Superior temporal gyrus (tissue), 1 donor: ENCODE measurements at regions not wholly inside any gene's neighbourhood (a gene's known extent, or its start where the extent isn't known, plus 50 kb on each side); places are given as distances from the start of the nearest gene placed in this dataset.
A peak's percentile ranks its signal among the peaks of the same experiment; 100 is the strongest.

Source experiments
- DNase-seq: peaks from one replicate; pipeline ENCODE4 v3.0.0-alpha.2; 2016; ENCODE audit errors: extremely low spot score

DNA sequence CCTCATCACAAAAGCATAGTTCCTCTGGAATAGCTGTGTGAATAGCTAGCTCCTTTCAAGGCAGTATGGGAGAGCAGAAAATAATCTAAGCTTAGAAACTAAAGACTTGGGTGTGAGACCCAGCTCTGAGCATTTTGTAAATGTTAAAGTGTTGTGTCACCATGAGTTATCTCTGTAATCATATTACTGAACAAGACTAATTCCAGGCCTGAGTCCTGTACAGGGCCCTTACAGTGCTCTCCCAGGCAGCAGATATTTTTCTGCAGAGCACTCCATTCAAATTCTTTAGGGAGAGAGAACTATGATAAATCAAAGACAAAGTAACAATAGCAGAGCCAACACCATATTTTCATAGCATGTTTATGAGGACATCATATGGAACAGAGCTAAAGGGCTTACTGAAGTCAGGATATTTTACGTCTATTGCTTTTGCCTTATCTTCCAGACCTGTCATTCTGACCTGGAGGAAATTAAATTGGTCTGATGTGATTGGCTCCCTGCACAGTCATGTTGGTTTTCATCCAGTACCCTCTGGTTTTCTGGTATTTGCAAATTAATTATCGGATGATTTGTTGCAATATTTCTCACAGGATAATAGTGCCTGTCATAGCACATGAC, 172.6 kb upstream of the PPP2R3A start:
- no peak for DNase-seq

DNA sequence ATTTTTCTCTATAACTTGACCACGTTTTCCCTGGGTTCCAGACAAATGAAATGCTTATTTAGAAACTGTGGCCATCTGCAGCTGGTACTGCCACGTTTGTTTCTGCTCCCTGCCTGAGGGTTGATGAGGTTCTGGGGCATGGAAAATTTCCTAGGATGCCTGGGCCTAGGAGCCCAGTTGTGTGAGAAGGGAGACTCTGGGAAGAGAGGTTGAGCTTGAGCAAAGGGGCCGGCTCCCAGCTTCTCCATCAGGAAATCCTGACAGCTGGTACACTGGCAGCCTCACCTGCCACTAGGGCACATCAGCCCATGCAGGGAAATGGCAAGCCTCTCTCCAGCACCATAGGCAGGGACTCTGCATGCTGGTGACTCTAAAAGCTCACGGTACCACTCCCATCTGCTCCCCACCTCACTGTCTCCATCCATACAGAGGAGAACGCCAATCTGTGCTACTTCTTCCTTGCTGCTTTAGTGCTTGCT, 165.4 kb upstream of the PPP2R3A start:
- DNase-seq, result no peak

DNA sequence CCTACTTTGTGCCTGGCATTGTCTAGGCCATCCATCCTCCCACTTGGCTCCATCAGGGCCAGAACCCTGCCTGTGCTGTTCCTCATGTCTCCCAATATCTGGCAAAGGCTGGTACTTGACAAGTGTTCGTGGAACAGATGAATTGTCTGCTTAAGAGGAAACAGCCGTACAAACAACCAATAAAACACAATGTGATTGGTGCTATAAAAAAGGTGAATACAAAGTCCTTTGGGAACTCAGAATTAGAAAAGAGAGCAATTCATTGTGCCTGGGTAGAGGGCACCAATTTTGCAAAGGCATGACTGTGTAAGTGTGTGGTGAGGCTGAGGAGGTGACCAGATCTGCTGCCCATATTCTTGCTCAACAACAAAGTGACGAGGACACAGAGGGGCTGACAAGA, 164.5 kb upstream of the PPP2R3A start:
- no peak for DNase-seq

DNA sequence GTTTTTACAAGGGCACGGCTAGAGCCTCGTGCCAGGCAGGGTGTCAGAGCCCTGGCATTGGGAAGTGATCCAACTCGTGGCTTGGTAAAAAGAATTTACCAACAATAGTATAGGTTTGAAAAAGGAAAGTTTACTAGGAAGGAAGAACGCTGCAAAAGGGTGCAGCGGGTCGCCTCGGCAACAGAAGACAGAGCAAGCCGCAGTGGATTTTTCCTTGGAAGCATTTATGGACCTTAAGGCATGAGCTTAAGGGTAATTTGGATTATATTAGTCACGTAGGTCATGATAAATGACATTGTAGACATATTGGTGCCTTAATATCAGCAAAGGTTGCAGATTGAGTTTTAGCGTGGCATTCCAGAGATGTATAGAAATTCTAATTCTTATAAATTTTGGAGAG, 163.4 kb upstream of the PPP2R3A start:
- DNase-seq, result no peak

DNA sequence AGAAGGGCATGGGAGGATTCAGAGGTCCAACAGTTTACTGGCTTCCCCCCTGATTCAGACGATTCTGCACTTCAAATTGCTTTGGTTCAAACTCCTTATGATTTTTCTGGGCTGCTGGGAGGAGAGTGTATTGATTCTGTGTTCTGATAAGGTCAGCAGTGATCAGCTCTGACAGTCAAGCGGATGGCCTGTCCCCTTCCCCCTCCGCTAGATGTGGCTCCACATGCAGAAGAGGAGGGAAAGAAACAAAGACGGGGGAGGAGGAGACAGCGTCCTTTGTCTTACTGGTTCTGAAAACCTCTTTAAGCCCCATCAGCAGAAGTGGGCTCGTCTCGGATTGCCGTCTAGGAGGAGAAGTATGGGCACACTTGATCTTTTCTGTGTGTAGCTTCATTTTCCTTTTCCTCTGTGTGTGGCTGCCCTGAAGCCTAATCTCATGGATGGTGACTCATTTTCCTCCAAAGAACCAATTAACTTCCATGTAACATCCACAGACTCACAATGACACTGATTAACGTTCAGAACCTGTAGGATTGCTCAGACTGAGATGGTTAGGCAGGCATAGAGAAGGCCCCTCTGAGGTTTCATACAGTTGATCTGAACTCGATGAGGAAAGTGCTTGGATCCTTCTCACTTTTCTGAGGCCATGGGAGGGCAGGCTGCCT, 162.4 kb upstream of the PPP2R3A start:
- no peak for DNase-seq

DNA sequence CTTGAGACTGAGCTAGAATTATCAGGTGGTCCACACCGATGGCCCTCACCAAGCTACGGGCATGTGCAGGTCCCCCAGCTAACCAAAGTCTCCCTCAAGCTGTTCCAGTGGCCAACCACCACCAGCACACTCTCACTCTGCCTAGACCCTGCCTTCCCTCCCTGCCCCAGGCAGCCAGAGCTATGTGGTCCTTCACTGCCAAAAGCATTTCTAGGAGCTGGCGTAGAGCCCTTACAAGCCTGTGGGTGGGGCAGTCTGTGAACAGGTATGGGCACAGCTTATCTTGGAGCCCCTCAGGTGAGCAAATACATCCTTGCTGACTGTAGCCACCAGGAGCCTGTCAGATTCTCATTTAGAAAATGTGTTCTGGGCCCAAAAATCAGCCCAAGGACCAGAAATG, 159.8 kb upstream of the PPP2R3A start:
- no peak for DNase-seq

DNA sequence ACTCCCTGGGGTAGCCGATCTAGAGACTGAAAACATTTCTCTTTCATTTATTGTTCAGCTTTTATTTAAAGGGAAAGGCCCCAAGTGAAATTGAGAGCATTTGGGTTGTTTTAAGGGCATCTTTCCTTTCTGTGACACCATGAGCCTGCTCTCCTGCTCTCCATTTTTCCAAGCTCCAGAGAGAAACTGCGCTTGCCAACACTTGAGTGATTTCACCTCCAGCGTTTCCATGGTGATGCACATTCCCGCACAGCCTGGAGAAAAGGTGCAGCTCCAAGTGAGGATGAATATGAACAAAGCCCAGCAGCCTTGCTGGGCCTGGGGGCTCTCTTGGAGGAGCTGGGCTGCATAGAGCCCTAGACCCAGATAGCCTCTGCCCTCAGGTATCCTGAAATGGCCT, 159.2 kb upstream of the PPP2R3A start:
- DNase-seq, result peak; percentile 70

DNA sequence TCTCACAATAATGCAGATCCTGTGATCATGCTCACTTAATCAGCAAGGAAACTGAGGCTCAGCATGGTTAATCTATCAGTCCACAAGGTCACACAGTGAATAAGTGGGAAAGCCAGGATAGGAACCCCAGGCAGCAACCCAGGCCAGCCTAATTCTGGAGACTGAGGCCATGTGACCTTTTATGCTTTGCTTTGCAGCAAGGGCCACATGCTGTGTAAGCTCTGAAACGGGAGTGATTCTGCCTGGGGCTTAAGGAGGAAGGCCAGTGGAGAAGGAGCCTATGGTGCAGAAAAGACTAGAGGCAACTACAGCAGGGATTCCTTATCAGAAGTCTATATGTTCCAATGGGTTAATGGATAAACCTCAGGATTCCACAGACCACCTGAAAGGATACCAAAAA, 157.6 kb upstream of the PPP2R3A start:
- no peak for DNase-seq

DNA sequence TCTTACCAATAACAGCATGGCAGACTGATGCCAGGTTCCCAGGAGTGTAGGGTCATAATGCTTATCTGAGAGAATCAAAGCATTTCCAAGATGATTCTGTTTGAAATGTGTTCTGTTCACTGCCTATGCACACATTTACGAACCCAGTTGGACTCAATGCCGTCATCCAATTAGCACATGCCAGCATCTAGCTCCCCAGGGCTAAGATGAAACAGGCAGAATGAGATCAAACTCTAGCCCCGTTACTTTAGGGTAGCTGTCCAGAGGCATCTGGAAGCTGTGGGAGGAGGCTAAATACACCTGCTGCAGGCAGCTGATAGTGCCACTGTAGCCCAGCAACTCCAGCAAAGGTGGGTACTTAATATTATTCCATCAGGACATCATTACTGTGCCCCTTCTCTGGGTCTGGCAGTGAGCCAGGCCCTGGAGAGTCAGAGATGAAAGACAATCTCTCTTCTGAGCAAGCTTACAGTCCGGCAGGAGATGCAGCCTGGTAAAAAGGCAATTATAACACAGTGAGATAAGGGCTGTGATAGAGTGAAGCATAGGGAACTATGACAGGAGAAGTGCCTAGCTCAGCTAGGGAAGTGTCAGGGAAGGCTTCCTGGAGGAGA, 156.4 kb upstream of the PPP2R3A start:
- no peak for DNase-seq

DNA sequence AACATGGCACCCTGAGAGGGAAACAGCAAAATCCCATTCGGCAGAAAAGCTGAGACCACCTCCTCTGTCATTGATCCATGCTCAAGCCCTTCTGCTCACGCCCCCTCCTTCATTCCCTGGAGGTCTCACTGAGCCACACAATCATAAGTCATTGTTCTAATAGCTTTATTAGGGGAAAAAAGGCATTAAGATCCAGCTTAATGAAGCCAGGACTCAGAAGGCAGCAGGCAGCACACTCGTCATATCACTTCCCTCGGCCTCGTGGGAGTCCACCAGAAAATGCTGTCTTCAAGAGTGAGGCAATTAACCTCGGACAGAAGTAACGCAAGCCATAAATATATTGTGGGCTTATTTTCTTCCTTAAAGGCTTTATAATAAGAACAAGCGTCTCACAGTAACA, 153.9 kb upstream of the PPP2R3A start:
- DNase-seq, result no peak

DNA sequence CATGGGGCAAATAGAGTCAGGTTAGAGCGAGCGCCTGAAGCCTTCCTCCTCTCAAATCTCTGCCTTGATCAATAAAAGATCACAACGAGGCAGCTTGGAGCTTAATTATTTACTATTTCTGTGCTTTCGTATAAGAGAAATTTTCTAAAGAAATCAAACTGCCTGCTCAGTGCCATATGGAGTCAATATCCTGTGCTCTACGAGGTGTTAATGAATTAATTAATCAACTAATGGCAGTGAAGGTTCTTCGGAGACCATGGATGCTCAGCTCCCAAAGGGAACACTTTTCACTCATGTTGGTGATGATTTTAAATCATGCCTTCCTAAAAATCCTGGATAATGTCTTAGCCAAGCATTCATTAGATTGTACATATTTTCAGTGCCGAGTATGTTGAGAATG, 153.5 kb upstream of the PPP2R3A start:
- no peak for DNase-seq

DNA sequence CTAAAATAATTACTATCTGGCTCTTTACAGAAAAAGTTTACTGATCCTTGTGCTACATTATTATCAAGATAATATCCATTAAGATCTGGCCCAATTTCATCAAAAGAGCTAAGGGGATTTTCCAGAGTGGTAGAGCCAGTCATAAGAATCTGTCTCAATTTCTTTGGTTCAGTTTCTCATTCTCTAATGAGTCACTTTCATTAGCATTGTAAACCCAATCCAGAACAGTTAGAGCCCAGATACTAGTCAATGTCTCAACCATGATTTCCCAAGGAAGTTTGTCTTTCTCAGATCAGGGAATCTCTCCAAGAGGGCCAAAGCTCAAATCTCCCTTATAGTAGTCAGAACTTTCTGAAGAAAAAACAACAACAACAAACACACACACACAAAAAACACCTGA, 131.1 kb upstream of the PPP2R3A start:
- DNase-seq, result no peak

DNA sequence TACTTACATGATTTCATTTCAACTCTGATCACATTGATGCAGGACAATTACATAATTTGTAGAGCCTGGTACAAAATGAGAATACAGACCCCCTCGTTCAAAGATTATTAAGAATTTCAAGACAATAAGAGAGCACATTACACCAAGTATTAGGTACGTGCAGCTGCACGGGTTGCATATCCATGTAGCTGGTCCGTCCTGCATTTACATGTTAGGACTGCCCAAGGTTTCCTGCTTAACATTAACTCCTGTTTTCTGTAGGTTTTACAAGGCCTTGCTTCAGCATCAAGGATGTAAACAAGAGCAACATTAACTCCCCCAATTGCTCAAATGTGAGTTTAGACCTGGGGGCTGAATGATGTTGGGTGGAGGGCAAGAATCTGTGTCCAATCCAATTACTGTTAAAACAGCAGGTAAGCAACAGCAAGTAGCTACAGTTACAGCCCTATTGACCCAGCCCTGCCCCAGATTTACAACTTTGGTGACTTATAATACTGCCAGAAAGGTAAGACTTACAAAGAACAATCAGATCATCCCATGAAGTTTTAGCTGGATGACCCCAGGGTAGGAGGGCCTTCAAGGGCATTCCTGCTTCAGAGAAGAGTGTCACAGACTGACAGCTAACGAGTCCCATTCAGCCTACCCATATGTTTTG, 127.4 kb upstream of the PPP2R3A start:
- DNase-seq, result no peak

DNA sequence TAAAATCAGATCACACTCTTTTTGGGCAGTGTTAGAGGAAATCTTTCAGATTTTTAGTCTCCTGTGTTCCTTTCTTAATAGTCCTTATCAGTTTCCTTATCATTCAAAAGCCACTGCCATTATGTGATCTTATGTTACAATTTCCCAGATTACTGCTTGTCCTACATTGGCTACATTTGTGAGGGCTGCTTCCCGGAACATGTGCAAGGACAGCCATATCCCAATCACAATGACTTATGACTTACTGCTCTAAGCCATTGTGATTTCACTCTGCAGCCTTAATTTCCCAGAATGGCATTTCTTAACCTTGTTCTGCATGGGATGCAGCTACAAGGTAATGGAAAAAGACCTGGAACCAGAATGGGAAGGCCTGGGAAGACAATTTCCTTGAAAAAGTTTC, 125.1 kb upstream of the PPP2R3A start:
- no peak for DNase-seq

DNA sequence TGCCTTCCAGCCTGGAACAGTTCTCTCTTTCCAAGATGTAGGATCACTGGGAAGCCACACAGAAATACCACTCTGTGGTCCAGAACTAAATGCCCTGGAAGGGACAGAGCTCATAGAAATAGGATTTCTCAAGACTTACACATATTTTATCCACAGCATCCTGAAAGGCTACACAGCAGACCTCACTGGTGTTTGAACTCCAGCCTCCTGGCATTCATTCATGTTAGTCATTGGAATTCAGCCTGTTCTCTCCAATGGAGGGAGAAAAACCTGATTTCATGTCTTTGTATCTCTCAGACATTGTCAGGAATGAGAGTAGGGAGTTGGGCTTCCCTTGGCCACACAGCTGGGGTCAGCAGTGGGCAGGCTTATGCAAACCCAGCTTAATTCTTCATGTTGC, 121.1 kb upstream of the PPP2R3A start:
- DNase-seq, result no peak

DNA sequence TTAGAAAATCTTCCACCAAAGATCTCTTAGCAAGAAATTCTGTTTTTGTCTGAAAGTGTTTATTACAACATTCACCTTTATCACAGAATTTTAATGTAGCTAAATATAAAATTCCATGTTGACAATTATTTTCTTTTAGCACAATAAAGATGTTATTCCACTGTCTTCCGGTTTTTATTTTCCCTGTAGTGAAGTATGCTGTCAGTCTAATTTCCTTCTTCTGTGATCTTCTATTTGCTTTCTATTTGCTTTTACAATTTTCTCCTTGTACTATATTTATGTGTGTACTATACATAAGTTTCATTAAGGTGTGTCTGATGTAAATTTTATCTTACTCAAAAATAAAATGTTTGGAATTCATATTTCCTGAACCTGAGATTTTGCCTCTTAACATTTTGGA, 117.5 kb upstream of the PPP2R3A start:
- no peak for DNase-seq

DNA sequence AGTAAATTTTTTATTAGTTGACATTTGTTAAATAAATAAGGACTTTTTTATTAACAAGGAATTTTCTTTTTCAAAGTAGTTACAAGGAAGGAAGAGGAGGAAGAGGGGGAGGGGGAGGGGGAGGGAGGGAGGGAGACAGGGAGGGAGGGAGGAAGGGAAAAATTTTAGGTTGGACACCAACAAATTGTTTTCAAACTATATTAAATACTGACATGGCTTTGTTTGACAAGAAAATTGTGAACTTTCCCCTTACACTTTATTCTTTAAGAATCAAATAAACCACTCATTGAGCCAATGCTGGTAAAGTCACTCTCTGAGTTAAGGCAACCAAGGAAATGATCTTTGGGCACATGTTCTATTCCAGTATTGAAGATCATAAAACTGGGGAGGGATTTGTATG, 115.7 kb upstream of the PPP2R3A start:
- no peak for DNase-seq

DNA sequence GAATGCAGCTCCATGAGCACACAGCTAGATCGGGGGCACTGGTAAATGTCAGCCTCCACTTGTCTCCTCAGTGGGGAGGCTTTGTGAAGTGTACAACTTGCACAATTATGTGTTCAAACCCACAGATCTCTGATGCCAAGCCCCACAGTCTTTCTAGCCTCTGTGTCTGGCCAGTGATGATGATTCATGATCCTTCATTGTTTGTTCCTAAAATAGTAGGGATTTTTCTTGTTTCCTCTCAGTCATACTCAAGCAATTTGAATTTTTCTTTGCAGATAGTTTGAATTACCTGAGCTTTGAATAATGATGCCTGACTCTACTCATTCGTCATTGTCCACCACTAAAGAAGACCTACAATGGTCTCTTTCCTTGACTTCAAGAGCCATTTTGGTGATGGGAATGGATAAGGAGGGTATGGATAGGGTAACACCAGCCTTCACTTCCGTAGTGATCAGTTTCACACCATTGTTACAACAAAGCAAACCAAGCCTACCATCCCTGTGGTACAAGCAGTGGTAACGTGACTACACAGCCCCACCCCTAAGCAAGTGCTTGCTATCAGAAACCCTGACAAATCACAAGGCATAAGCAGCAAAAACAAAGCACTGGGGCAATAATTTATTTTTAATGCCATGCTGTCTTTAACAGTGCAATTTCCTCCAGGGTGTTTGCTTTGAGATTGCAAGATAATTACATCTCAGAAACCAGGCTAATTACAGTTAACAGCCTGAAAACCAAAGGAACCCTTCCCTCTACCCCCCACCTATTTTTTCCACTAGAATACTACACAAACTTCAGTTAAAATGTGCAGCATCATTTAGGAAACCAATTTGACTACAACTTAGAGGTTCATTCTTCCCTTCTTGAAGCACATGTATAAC, 114.1 kb upstream of the PPP2R3A start:
- DNase-seq, result no peak

DNA sequence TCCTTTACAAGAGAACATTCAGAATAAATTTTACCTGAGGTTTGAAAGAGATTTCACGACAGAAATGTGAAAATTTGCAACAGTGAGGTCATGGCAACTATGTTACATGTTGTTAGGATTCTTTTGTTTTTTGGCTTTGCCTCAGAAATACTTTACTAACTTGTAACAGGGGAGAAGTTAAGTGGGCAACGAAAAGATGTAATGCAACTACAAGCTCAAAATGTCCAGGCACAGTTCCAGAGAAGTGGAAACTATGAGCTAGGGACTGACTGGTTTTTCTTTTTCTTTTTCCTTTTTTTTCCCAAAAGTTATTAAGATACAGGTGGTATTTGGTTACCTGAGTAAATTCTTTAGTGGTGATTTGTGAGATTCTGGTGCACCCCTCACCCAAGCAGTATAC, 111.5 kb upstream of the PPP2R3A start:
- DNase-seq, result no peak

DNA sequence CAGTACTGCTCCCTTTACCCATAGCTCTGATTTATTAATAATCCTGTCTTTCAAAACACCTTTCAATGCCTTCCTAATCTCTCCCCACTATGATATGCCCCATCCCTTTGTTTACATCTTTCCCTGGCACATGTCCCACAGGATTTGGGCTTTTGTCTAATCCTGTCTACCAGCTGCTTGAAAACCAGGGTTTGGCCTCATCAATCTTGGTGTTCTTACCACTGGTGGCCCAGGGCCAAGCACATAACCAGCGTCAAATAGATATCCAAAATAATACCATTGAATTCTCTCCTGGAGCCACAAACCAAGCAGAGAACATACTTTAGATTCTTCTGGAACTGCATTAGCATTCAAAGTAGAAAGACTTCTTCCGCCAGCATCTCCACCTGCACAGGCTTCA, 104.8 kb upstream of the PPP2R3A start:
- DNase-seq, result no peak

DNA sequence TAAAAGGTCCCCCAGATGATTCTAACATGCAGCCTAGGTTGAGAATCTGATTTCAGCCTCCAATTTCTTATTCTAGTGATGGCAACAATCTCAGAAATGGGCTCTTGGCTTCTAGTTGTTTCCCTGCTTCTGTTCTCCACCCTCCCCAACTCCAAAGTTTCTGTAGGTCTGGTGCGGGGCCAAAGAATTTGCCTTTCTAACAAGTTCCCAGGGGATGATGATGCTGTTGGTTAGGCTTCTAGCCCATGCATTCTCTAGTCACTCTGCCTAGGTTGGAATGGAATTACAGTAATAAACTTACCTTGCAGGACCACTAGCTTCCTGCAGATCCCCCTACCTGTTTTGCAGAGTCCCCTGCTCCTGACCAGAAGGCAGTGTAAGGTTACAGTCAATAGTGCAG, 103.2 kb upstream of the PPP2R3A start:
- no peak for DNase-seq

DNA sequence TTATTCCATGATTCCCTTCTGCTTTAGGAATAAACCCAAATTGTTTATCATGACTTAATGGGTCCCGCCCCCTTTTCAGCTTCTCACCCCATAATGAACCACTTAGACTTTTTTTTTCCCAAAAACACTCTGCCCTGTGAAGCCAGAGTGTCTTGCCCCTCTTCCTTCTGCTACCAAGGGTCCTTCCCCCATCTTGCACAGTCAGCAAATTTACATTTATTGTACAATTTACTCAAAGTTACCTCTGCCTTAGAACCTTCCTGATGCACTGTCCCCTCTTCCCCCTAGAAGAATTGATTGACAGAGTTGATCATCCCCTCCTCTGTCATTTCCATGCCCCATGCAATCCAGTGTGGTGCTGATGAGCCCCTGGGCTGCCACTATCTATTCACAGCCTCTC, 101.5 kb upstream of the PPP2R3A start:
- DNase-seq, result no peak
